Fibroblast of pulmonary artery (primary cell): ENCODE measurements at regions not wholly inside any gene's neighbourhood (a gene's known extent, or its start where the extent isn't known, plus 50 kb on each side); places are given as distances from the start of the nearest gene placed in this dataset.
"Not testable (repeated sequence)": the region's sequence is repeated elsewhere in the genome, so short reads cannot be mapped to it uniquely, and the experiment has no call there.

Experiments used
- DNase-seq: peaks from one replicate; pipeline ENCODE4 v3.0.0-alpha.2; 2010; ENCODE audit warnings: low read depth
- H3K4me3 ChIP-seq: replicated peaks from 2 replicates; pipeline ENCODE4 v1.5.1; 2011; ENCODE audit warnings: low read depth, mild to moderate bottlenecking, control low read depth, low read length, moderate library complexity
- CTCF ChIP-seq: IDR thresholded peaks from 2 replicates; pipeline ENCODE4 v1.5.1; 2011; ENCODE audit warnings: mild to moderate bottlenecking, control low read depth, low read length, inconsistent platforms; ENCODE audit errors: missing control alignments

- no peak for TF ChIP-seq CTCF
- DNase-seq: no peak
- no peak overlapping the region for H3K4me3 ChIP-seq
Measured at GRCh38 chr9:124084087-124084486, 72.5 kb downstream of the LHX2 start.

DNA sequence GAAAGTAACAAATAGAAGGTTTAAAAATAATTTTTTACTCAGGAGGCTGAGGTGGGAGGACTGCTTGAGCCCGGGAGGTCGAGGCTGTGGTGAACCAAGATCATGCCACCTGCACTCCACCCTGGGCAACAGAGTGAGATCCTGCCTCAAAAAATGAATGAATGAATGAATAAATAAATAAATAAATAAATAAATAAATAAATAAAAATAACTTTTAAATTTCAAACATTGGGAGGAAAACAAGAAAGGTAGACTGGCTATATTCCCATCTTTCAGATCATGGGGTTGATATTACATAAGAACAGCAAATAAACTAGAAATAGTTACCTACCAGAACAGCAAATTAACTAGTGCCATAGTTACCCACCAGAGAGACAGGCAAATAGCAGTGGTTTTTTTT, 75.7 kb downstream of the LHX2 start:
- no peak for TF ChIP-seq CTCF
- H3K4me3 ChIP-seq: no peak overlapping the region
- DNase-seq: no peak

DNA sequence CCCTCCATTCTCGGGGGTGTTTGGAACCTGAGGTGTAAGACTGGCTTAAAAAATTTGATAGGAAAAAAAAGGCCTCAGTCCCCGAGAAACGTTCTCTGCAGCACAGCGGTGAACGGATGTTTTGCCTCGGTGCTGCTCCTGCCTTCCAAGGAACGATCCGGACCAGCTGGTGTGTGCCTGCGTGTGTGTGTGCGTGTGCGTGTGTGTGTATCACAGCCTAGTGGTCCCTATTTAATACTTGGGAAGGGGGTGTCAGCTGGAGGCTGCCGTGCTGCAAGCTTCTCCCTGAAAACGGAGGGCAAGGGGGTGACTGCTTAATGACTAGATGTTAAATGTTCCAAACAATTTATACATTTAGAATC, 76.9 kb downstream of the LHX2 start:
- no peak for DNase-seq
- no peak overlapping the region for H3K4me3 ChIP-seq
- TF ChIP-seq CTCF: no peak

- DNase-seq, H3K4me3 ChIP-seq: not testable (repeated sequence)
Measured at GRCh38 chr9:124089631-124090488, 78.3 kb downstream of the LHX2 start.

- TF ChIP-seq CTCF: no peak
- DNase-seq: no peak
- H3K4me3 ChIP-seq: no peak overlapping the region
Measured at GRCh38 chr9:124098141-124098905, 86.8 kb downstream of the LHX2 start.

DNA sequence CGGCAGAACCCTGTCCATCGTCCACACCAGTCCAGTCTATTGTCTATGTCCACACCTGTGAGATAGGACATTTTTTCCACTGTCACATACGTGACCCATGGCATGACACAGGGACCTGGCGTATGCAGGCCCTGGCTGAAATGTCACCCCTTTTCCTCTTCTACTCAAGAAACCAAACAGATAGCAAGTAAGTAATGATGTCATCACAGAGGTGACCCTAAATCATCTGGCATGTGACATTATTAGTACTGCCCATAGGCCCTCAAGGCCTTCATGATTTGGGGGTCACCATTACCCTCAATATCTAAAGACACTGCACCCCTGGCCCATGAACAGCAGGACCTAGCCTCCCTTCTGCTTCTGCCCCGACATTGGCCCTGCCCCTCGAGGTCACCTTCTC, 88.3 kb downstream of the LHX2 start:
- no peak for DNase-seq
- no peak for TF ChIP-seq CTCF
- no peak overlapping the region for H3K4me3 ChIP-seq

DNA sequence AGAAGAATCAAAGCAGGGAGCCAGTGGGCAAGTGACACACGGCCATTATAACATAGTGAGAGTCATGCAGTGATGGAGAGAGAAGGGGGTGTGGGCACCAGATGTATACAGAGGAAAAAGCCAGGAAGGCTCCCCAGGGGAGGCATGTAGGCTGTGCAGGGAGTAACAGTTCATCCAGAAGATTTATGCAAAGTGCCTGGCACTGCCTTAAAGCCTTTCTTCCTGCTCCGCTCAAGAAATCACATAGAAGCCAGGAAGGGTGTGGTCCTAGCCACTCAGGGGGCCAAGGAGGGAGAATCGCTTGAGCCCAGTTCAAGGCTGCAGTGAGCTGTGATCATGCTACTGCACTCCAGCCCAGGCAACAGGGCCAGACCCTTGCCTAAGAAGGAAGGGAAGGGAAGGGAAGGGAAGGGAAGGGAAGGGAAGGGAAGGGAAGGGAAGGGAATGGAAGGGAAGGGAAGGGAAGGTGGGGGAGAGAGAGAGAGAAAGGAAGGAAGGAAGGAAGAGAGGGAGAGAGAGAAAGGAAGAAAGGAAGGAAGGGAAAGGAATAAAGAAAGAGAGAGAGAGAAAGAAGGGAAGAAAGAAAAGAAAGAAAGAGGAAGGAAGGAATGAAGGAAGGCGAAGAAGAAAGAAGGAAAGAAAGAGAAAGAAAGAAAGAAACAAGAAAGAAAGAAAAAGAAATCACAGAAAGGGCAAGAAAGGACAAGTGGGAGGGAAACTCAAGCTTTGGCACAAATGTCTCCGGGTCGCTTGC, 89.8 kb downstream of the LHX2 start:
- no peak for TF ChIP-seq CTCF
- no peak for DNase-seq
- H3K4me3 ChIP-seq: no peak overlapping the region
